ENCODE measurements at regions not wholly inside any gene's neighbourhood (a gene's known extent, or its start where the extent isn't known, plus 50 kb on each side); places are given as distances from the start of the nearest gene placed in this dataset.

GRCh38 chr4:159899596-159899995 is 796.7 kb downstream of the RAPGEF2 start:
- TF ChIP-seq CTCF (IDR thresholded peaks at IDR 0.05) (no peak), POLR2AphosphoS5 (IDR thresholded peaks at IDR 0.05) (no peak), POLR2A (IDR thresholded peaks at IDR 0.05) (no peak), EP300 (IDR thresholded peaks at IDR 0.05) (no peak)

Measured in sigmoid colon (tissue), 4 donors.